ENCODE measurements at regions not wholly inside any gene's neighbourhood (a gene's known extent, or its start where the extent isn't known, plus 50 kb on each side); places are given as distances from the start of the nearest gene placed in this dataset.

DNA sequence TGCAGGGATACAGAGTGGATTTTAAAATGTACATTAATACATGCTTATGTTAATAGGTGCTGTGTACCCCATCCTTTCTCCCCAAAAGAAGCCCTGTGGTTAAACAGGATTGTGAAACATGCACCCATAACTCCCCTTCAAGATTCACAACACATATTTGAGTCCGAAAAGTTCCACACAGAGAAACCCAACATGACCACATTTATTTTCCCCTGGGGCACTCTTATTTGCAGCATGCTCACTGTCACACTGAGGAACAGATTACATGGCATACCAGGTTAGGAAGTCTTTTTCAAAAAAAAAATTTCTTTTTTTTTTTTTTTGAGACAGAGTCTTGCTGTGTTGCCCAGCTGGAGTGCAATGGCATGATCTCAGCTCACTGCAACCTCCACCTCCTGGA lies 67.7 kb upstream of the COL5A2 start:
- Histone ChIP-seq H3K4me3 (ENCODE audit: low read depth, low read length) (no peak overlapping the region), H3K27ac (no peak overlapping the region), H3K27me3 (ENCODE audit: insufficient read depth, low read depth, severe bottlenecking) (no peaks in the 10 kb centered on the region), H3K9me3 (ENCODE audit: severe bottlenecking) (no peaks in the 10 kb centered on the region), H3K36me3 (no peaks in the 10 kb centered on the region)
- no peak for DNase-seq
- TF ChIP-seq, protein P1, sequence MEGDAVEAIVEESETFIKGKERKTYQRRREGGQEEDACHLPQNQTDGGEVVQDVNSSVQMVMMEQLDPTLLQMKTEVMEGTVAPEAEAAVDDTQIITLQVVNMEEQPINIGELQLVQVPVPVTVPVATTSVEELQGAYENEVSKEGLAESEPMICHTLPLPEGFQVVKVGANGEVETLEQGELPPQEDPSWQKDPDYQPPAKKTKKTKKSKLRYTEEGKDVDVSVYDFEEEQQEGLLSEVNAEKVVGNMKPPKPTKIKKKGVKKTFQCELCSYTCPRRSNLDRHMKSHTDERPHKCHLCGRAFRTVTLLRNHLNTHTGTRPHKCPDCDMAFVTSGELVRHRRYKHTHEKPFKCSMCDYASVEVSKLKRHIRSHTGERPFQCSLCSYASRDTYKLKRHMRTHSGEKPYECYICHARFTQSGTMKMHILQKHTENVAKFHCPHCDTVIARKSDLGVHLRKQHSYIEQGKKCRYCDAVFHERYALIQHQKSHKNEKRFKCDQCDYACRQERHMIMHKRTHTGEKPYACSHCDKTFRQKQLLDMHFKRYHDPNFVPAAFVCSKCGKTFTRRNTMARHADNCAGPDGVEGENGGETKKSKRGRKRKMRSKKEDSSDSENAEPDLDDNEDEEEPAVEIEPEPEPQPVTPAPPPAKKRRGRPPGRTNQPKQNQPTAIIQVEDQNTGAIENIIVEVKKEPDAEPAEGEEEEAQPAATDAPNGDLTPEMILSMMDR (IDR thresholded peaks at IDR 0.05; ENCODE audit: low read depth, low read length), result no peak

DNA sequence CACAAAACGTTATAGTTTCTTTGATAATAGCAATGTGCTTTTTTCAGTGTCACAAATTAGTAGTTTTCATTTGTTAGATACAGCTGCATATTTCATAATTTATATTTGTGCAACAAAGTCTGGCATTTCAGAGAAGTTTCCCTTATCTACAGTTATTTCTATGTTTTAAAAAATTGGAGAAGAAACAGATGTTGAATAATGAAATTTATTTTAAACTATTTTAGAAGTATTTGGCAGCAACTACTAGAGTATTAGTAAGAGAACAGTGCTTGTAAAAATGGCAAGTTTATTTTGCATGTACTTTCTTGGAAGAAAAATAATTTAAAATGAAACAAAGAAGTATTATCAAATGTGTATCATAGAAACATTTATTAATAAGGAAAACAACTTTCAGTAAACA lies 68.6 kb upstream of the COL5A2 start:
- TF ChIP-seq, protein P1 (IDR thresholded peaks at IDR 0.05; ENCODE audit: low read depth, low read length), result no peak
- Histone ChIP-seq H3K36me3 (no peaks in the 10 kb centered on the region), H3K4me3 (ENCODE audit: low read depth, low read length) (no peak overlapping the region), H3K9me3 (ENCODE audit: severe bottlenecking) (no peaks in the 10 kb centered on the region), H3K27me3 (ENCODE audit: insufficient read depth, low read depth, severe bottlenecking) (no peaks in the 10 kb centered on the region), H3K27ac (no peak overlapping the region)
- DNase-seq, result no peak

DNA sequence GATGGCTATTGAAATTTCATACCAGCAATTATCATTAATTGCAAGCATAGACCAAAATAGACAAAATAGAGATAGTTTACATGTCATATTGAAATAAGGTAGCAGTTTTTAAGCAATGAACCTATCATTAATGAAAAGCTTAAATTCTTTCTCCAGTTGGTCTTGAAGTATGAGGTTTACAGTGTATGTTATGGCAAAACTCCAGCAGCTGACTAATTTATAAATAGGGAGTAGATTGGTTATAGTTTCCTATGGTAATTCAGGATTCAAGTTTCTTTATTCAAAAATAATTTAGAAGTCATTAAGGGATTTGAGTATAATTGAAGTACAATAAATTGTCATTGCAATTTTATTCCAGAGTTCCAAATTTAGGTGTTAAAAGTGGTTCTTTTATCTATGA lies 69.6 kb upstream of the COL5A2 start:
- Histone ChIP-seq H3K27ac (no peak overlapping the region), H3K27me3 (ENCODE audit: insufficient read depth, low read depth, severe bottlenecking) (no peaks in the 10 kb centered on the region), H3K4me3 (ENCODE audit: low read depth, low read length) (no peak overlapping the region), H3K36me3 (no peaks in the 10 kb centered on the region), H3K9me3 (ENCODE audit: severe bottlenecking) (no peaks in the 10 kb centered on the region)
- no peak for DNase-seq
- TF ChIP-seq, protein P1 (IDR thresholded peaks at IDR 0.05; ENCODE audit: low read depth, low read length), result no peak

DNA sequence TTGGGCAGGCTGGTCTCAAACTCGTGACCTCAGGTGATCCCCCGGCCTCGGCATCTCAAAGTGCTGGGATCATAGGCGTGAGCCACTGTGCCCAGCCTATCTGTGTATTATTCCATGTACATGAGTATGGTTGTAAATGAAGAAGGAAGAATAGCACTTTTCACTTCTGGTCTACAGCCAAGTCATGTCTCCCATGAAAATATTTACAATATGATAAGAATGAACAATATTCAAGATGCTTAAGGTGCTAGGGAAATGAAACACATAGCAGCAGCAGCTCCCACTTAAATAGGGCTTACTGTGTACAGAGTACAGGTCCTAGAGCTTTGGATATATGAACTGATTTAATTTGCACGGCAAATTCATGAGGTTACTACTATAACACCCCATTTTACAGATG lies 70.3 kb upstream of the COL5A2 start:
- Histone ChIP-seq H3K36me3 (no peaks in the 10 kb centered on the region), H3K27me3 (ENCODE audit: insufficient read depth, low read depth, severe bottlenecking) (no peaks in the 10 kb centered on the region), H3K4me3 (ENCODE audit: low read depth, low read length) (no peak overlapping the region), H3K27ac (no peak overlapping the region), H3K9me3 (ENCODE audit: severe bottlenecking) (no peaks in the 10 kb centered on the region)
- no peak for DNase-seq
- TF ChIP-seq, protein P1 (IDR thresholded peaks at IDR 0.05; ENCODE audit: low read depth, low read length), result no peak

DNA sequence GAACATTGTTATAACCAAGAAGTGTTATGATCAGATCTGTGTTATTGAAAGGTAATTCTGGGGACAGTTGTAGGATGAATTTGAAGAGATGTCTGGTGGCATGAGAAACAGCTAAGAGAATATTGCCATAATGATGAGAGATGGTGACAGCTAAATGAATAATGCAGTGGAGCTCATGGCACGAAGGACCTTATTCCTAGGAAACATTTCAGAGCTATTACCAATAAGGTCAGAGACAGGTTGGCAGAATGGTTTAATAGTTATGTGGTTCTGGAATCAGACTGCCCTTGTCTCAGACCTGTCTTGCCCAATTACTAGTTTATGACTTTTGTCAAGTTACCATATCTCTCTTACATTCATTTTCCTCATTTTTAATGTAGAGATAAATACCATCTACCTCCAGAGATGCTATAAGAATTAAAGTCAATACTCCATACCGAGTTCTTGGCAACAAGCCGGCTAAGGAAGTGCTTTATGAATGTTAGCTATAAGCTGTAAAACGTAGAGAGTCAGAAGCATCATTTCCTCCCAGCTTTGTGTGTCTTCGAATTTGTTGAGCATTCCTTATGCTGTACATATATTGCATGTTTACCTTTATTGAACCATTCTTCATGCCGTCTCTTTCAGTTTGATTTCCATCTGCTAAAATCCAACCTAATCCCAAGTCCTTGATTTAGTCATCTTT lies 73.6 kb upstream of the COL5A2 start:
- TF ChIP-seq, protein P1 (IDR thresholded peaks at IDR 0.05; ENCODE audit: low read depth, low read length), result no peak
- Histone ChIP-seq H3K36me3 (no peaks in the 10 kb centered on the region), H3K9me3 (ENCODE audit: severe bottlenecking) (no peaks in the 10 kb centered on the region), H3K27me3 (ENCODE audit: insufficient read depth, low read depth, severe bottlenecking) (no peaks in the 10 kb centered on the region), H3K27ac (no peak overlapping the region), H3K4me3 (ENCODE audit: low read depth, low read length) (no peak overlapping the region)
- DNase-seq, result no peak

DNA sequence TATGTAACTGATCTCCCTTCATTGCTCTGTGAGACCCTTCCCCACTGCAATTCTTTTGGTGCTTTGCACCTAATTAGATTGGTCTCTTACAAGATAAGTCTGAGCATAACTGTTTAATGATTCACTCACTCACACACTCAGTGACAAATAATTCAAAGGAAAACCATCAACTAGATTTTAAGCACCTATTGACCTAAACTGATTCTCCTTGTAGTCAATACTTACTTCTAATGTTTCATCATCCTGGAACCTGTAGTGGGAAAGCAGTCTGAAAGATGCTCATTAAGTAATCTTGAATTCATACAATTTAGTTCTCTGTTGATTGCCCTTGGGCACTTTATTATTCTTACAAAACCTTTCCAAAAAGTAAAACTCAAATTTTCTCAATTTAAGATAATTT lies 74.3 kb upstream of the COL5A2 start:
- Histone ChIP-seq H3K27me3 (ENCODE audit: insufficient read depth, low read depth, severe bottlenecking) (no peaks in the 10 kb centered on the region), H3K27ac (no peak overlapping the region), H3K9me3 (ENCODE audit: severe bottlenecking) (no peaks in the 10 kb centered on the region), H3K36me3 (no peaks in the 10 kb centered on the region), H3K4me3 (ENCODE audit: low read depth, low read length) (no peak overlapping the region)
- TF ChIP-seq, protein P1 (IDR thresholded peaks at IDR 0.05; ENCODE audit: low read depth, low read length), result no peak
- no peak for DNase-seq
